DMS 273 treated with DMSO at 0.1 percent for 48 hours (cell line): ENCODE measurements at regions not wholly inside any gene's neighbourhood (a gene's known extent, or its start where the extent isn't known, plus 50 kb on each side); places are given as distances from the start of the nearest gene placed in this dataset.
"Not testable (repeated sequence)": the region's sequence is repeated elsewhere in the genome, so short reads cannot be mapped to it uniquely, and the experiment has no call there.

Experiments used
- DNase-seq: peaks from one replicate; lab custom pipeline; 2025; lab: John Stamatoyannopoulos, UW

DNA sequence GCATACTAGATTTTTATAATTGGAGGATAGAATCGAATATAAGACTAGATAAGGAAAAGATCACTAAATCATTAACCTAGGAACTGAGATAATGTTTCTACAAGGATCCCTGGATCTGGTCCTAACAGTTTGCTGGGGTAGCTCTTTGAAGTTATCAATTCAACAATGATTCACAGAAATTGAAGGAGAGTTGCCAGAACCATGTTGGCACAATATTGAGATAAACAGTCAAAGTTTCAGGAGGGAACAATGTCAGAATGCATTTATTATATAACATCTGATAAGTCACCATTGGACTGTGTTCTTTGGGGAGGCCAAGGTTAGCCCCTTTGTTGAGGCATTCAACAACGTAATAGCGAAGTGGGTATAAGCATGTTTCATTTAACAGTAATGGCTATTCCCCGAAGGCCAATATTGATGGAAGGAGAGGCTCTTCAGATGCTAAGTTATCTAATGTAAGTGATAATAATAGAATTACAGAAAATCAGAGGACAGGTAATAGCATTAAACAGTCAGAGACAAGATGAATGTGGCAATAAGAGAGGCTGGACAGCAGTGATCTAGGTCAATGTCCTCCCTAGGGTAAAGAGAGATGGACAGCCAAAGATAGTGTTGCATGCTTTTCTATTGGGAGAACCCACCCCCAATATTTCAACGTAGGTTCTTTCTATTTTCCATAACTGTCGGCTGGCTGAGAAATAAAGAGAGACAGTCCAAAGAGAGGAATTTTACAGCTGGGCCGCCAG, 604.8 kb upstream of the GYPC start:
- DNase-seq: no peak

DNA sequence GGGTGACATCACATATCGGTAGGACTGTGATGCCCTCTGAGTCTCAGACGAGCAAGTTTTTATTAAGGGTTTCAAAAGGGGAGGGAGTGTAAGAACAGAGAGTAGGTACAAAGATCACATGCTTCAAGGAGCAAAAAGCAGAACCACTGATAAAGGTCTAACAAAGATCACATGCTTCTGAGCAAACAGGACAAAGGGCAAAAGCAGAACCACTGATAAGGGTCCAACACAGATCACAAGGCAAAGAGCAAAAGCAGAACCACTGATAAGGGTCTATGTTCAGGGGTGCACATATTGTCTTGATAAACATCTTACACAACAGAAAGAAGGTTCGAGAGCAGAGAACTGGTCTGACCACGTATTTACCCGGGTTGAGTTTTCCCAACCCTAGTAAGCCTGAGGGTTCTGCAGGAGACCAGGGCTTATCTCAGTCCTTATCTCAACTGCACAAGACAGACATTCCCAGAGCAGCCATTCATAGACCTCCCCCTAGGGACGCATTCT, 604.2 kb upstream of the GYPC start:
- not testable (repeated sequence) for DNase-seq

DNA sequence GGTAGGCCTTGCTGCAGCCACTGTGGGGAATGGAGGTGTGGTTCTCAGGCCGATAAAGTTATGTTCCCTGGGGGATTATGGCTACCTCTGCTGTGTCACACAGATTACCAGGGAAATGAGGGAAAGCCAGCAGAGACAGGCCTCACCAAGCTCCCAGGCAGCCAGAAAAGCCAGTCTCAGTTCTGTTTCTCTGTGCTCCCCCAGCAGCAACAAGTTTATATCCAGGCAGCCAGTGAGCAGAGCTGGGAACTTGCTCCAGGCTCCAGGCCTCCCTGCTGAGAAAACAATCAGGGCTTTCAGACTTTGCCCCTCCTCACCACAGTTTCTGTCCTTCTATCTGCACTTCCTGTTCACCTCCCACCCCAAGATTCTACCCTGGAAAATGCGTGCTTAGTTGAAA, 596.6 kb upstream of the GYPC start:
- DNase-seq: no peak

DNA sequence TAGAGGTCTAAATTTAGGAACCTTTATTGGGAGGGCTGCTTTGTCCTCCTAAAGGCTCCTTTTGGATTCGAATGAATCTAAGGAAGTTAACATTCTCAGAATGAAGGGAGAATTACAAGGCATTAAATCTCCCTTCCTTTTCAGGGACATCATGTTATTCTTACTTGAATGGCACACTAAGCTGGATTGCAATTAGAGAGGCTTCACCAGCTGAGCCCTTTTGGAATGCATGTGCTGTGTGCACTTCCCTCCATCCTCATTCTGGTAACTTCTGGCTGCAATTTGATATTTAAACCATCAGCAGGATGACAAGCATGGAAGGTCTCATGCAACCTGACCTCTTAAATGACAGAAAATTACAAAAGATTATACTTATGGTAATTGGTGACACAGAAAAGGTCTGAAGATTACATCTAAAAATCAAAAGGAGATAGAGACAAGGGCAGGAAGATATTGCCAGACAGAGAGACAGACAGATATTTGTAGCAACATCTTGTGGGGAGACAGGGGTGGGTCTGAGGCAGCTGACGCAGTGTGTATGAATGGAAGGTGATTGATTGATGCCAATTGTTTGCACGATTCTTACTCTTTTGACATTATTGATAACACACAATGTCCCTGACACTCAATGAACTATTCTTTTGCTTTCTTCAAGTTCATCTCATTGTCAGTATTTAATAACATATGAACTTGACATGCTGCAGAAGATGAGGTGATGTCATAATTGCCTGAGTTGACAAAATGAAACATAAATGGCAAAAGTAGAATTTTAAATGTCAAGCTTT, 570.8 kb upstream of the GYPC start:
- DNase-seq: no peak

DNA sequence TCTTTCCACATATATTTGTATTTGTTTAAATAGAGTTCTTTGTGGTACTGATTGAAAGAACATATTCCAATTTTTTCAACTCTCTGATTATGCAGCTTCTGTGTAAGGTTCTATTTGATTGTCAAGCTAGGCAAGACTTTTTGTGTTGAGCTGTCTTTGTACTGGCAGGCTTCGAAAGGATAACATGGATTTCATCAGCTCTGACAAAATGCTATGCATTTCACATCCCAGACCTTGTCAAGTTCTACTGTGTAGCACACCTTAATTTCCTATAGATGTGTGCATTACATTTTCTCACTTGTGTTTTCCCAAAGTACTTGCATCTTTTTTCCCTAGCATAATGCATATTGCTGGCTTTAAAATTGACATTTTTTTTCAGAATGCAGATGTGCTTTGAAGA, 555.0 kb upstream of the GYPC start:
- DNase-seq: no peak

DNA sequence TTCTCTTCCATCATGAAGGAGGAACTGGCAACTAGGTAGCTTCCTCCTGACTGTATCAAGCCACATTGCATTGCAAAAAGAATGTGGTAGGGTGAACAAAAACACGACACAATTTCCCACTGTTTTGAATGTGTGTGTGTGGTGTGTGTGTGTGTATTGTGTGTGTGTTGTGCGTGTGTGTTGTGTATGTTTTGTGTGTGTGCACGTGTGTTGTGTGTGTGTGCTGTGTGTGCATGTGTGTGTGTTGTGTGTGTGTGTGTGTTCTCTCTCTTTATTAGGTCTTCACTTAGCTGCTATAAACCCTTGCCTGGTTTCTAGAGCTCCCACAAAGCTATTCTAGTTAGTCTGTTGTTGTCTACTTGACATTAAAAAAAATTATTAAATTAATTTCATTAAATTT, 550.0 kb upstream of the GYPC start:
- no peak for DNase-seq

DNA sequence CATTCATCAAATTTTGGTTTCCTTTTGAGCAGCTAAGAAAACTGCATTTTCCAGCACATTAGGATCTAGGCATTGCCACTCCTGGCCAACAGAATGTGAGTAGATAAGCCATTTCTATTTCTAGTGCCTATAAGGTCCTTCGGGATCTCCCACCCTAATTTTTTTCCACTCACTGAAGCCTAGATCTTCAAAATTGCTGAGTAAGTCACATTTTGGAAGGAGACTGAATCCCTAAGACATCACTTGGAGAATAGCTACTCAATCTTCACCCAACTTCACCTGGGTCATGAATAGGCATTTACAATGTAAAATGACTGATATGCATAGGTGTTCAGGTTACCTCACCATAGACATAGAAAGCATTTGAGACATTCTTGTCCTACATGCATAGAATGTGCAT, 548.1 kb upstream of the GYPC start:
- DNase-seq: no peak

DNA sequence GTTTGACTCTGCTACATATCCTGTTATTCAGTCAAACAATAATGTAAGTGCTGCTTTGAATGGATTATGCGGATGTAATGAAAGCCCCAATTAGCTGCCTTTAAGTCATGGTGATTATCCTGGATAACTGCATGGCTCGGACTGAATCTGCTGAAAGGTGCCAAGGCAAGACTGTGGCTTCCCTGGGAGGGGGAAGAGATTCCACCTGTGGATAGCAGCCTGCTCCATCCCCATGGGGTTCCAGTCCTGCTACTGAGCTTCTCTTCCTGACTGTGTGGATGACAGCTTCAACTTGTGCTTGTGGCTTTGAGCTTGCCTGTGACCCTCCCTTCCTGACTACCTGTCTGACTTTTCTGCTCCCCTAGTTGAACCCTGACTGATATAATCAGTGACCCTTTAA, 540.0 kb upstream of the GYPC start:
- no peak for DNase-seq

DNA sequence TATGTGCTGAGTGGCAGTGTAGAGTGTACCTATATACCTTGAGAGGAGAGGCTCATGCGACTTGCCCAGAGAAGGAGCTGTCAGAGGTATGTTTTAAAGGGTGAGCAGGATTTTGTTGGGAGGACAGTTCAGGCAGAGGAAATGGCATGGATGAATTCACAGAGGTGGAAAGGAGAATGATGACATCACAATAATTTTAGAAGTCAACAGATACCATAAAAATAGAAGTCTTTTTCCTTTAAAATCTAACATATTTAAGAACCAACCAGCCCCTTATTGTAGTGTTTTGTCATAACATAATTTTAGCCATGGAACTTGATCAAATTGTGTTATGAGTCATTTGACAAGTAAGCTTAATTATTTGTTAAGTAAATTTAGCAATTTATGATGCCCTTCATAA, 538.1 kb upstream of the GYPC start:
- no peak for DNase-seq

DNA sequence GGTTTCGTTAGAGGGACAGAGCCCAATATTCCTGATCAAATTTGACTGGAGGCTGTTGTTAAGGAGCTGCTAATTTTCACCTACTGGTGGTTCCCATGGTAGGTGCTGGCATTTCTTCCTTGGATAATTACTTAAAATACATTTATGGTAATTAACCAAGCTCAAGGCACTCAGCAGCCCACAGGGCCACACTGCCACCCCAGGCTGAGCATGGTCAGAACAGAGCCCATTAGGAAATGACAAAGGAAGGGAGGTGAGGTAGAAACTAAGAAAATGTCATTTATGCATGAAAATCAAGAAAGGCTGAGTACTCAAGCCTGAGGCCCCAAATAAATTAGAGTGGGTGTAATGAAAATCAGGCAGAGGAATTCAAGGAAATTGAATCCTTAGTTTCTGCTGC, 510.2 kb upstream of the GYPC start:
- DNase-seq: no peak

DNA sequence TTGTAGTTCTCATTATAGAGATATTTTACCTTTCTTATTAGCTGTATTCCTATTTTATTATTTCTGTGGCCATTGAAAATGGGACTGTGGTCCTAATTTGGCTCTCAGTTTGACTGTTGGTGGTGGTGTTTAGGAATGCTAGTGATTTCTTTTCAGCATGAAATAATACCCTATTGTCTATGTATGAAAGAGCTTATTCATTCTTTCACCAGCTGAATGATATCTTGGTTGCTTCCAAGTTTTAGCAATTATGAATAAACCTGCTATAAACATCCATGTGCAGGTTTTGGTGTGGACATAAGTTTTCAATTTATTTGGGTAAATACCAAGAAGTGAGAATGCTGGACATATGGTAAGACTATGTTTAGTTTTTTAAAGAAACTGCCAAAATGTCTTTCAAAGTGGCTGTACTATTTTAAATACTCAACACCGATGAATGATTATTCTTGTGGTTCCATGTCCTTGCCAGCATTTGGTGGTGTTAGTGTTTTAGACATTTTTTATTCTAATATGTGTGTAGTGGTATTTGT, 501.6 kb upstream of the GYPC start:
- no peak for DNase-seq

DNA sequence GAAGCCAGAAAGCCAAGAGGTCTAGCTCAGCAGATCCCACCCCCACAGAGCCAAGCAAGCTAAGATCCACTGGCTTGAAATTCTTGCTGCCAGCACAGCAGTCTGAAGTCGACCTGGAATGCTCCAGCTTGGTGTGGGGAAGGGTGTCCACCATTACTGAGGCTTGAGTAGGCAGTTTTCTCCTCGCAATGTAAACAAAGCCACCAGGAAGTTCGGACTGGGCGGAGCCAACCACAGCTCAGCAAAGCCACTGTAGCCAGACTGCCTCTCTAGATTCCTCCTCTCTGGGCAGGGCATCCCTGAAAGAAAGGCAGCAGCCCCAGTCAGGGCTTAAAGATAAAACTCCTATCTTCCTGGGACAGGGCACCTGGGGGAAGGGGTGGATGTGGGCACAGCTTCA, 495.0 kb upstream of the GYPC start:
- not testable (repeated sequence) for DNase-seq

DNA sequence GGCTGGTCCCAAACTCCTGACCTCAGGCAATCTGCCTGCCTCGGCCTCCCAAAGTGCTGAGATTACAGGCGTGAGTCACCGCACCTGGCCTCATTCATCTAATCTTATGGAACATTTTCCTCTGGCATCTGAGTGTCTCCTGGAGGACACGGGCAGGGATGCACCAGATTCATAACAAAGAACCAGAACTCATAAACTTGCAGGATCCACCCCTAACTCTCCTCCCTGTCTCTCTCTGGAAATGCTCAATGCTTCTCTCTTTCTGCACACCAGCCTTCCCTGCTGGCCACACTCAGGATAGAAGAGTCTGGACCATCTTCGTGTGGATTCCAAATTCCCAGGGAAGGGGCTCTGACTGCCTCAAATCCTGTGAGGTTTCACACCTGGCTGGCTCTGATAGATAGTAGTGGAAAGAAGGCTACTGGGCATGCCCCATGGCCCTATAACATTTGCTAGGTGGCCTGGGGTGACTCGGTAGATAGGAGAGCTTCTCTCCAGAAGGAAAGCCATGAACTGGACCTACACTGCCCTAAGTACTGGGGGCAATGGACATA, 483.2 kb upstream of the GYPC start:
- no peak for DNase-seq

DNA sequence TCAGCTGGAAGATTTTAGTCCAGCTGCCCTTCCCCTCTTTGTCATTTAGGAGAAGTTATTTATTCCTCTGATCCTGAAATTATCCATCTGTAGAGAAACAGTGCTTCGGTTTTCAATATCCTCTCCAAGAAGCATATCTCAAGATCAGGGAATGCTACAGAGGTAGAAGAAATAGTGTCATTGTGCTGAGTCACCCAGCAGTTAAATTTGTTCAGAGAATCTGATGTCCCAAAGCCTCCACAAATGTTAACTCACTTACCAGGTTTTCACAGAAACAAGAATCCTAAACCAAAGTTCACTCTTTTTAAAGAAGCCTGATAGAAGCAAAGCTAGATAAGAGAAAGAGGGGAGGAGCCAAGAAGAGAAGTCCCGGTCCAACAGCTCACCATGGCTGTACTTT, 480.7 kb upstream of the GYPC start:
- DNase-seq: no peak

DNA sequence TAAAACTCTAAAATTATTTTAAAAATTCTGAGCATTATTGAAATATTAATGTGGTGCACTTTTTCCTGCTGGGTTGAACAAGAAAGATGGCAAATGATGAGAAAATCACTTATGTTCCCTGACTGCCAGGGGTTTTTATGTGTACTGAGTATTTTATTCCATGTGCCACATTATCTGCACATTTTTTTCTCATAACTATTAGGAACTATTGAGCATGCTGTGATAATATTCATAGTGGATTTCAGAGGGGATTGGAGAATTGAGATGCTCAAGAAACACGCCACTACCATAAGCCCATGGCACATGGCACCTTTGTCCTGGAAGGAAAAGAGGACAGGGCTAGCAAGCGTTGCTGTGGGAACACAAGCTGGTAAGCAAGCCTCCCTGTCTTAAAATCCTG, 478.5 kb upstream of the GYPC start:
- DNase-seq: no peak

DNA sequence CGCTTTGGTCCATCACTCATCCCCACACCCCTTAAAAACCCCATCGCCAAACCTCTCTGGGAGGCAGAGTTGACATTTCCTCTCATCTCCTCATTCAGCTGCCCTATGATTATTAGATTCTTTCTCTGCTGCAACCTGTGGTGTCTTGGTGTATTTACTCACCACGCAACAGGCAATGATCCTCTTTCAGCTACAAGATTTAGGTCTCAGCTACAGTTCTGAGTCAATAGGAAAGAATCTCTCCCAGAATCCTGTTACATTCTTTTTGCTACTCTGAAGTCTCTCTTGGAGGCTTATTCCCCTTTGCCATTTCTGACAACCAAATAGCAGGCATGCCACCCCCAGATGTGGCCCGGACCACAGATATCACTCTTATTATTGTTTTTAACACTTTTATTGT, 468.3 kb upstream of the GYPC start:
- DNase-seq: no peak

DNA sequence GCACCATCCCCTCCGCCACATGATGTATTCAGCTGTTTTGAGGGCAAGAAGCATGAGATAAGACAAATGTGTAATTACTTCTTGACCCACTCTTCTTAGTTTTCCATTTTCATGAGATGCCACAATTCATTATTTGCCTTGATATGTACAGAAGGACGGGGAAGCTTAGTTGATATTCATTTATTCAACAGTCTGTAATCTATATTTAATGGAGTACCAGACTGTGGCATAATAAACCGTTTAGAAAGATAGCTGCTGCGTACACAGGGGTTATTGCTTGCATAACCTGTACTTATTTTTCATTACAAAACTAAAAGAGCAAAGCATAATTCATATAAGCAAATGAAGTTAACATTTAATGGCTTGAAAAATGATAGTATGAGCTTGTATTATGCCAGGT, 466.4 kb upstream of the GYPC start:
- no peak for DNase-seq

DNA sequence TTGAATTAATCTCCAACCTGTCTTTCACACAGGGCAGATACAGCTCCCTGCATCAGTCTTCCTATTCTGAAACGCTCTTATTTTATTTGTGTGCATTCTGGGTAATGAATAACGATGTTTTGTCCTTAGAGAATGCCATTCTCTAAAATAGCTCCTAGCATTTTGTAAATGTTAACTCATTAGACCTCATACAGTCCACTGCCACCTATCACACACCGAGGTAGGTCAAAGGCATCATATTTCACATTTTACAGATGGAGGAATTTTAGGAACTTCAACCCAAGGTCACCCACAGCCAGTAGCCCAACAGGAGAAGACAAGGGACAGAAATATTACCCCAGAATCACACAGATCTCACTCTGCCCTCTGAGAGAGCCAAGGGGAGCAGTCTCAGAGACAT, 455.4 kb upstream of the GYPC start:
- DNase-seq: no peak

DNA sequence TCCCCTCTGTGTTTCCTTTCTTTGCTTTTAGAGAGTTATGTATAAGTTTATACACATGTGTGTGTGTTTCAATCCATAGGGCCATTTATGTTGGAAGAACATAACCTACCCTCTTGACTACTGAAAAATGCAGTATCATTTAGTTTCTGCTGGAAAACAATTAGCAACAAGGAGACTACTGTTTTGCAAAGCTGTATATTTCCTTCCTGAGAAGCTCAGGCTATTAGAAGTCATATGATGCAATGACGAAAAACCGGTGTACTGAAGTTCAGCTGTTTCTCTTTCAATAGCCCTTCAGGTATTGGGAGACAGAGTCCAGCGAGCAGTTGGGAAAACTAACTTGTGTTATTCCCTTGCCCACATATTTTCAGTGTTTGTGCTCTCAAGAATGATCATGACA, 447.7 kb upstream of the GYPC start:
- no peak for DNase-seq

DNA sequence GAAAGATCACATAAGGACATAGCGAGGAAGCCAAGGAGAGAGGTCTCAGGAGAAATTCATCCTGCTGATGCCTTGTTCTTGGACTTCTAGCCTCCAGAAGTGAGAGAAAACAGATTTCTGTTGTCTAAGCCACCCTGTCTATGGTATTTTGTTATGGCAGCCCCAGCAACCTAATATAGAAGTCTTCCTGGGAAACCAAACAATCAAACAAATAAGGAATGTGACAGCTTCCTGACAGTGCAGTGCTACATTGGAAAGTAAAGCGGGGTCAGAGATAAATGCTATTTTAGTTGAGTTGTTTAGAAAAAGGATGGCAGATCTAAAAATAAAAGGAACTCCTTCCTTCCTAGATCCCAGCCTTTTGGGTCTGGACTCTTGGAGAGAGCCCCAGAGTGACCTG, 443.2 kb upstream of the GYPC start:
- no peak for DNase-seq

DNA sequence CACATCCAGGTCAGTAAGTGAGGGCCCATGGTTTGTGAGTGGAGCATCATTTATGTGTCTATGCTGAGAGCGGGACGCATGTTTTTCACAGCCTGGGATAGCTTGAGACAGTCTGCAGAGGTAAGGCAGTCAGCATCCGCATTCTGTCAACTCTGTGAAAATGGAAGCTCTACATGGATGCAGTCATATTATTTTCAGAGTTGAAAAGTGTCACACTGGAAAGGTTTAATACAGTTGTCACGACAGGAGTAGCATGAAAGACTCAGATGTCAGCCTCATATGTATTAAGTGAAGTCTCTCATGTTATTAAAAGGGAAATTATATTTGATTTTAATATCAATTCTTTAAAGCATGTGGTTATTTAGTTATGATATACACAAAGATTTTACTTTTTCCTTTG, 436.9 kb upstream of the GYPC start:
- DNase-seq: no peak

DNA sequence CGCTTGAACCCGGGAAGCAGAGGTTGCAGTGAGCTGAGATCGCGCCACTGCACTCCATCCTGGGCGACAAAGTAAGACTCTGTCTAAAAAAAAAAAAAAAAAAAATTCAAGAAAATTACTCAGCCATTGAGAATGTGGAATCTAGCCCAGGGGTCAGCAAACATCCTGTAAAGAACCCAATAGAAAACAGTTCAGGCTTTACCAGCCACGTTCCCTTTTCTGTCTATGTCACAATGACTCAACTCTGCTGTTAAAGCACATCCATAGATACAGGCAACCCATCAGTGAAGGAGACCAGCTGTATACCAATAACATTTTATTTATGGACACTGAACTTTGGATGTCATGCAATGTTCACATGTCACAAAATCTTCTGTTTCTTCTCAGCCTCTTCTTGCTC, 435.6 kb upstream of the GYPC start:
- DNase-seq: no peak

DNA sequence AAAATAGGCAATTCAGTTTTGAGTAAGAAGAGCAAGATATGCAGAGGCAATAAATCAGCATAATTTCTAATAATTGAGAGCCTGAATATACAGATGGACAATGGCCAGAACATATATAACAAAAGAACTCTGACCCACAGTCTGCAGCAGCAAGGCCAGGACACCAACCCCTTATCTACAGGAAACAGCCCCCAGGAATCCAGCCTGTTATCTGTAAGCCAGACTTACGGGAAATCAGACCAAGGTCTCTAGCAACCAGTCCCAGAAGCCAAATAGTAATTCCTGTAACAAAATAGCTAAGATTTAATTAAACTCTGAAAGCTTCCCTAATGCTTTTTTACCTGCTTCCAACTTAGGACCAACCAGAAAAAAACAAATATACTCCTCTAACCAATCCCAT, 434.5 kb upstream of the GYPC start:
- no peak for DNase-seq
